ENCODE measurements at regions not wholly inside any gene's neighbourhood (a gene's known extent, or its start where the extent isn't known, plus 50 kb on each side); places are given as distances from the start of the nearest gene placed in this dataset.
A peak's percentile ranks its signal among the peaks of the same experiment; 100 is the strongest.

DNA sequence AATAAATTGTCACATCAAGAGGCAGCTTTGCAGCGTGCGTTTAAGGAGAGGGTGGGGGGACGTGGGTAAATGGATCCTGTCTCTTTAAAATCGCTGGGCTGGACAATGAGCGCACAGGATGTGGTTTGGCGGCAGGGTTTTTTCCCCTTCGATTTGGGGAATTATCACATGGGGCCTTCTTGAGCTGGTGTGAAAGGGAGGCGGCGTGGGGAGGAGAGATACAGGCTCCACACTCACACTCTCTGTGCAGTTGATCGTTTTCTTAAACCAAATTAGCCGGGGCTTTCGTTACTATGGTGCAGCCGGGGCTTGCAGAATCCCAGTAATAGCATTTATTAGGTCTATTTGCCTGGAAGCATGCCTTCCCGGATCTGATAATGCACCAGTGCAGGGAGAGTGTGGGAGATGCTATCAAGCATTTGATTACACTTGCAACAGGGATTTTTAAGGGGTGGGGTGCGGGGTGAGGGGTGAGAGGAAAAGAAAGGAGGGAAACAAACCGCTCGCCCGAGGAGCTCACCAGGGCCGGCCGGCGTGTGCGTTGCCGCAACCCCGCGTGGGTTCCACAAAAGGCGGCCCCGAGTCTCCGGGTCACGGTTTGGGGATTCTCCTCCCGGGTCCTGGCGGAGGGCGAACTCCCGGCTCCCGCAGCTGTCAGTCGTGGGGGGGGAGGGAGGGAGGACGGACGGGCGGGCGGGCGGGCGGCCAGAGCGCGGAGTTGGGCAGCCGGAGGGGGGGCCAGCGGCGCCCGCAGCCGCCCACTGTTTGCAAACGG lies 58.8 kb upstream of the GSE1 start:
- Histone ChIP-seq H3K9me3 (ENCODE audit: control insufficient read depth, low read depth, low read length) (no peaks in the 10 kb centered on the region), H3K36me3 (ENCODE audit: control insufficient read depth, insufficient read depth, low read length) (peaks cover 4% of the 10 kb centered on the region), H3K27ac (ENCODE audit: low read length) (peak overlapping the region; percentile 73), H3K4me3 (ENCODE audit: low read length) (peak overlapping the region; percentile 65), H3K4me1 (ENCODE audit: control insufficient read depth, insufficient read depth, low read length) (peaks cover 36% of the 10 kb centered on the region), H3K27me3 (ENCODE audit: control insufficient read depth, insufficient read depth, low read length) (no peaks in the 10 kb centered on the region)
- WGBS (ENCODE audit: insufficient coverage, low lambda C conversion rate) = no CpG with 5 or more reads among the region's 49 CpGs
- peak in 1 of 2 donors; percentile 64 for DNase-seq

DNA sequence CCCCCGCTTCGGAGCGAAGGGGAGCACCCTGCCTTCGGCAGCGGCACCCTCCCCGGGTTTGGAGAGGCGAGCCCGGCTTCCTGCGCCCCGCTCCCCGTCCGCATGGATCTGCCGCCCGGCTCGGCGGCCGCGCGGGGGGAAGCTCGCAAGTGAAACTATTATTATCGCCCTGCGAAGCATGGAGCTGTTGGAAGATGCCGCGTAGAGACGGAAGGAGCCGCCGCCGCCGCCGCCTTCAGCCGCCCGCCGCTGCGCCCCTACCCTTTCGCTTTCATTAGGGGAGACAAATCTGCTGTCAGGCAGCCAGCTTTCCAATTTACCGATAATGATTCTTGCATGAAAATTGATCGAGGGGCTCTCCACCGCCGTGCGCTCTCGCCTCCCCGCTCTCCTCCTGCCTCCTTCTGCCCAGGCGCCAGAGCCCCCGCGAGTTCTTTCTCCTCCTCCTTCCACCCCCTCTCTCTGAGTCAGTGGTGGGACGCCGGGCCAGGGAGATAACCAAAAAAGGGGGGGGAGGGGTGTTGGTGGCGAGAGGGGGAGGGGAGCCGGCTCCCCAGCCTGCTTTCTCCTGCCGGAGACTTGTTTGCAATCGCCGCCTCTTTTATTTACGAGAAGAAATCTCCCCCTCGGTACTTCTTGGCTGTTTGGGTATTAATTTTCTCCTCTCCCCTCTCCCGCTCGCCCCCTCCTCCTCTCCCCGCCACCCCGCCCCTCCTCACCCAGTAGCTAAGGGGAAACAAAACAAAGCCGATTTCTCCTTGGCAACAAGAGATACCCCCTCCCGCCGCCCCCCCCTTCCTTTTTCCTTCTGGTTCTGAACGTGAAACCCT lies 58.0 kb upstream of the GSE1 start:
- 0% methylated on average over 1 of the region's 62 CpGs for WGBS (ENCODE audit: insufficient coverage, low lambda C conversion rate)
- Histone ChIP-seq H3K4me3 (ENCODE audit: low read length) (peak overlapping the region; percentile 65), H3K9me3 (ENCODE audit: control insufficient read depth, low read depth, low read length) (no peaks in the 10 kb centered on the region), H3K4me1 (ENCODE audit: control insufficient read depth, insufficient read depth, low read length) (peaks cover 43% of the 10 kb centered on the region), H3K36me3 (ENCODE audit: control insufficient read depth, insufficient read depth, low read length) (peaks cover 2% of the 10 kb centered on the region), H3K27me3 (ENCODE audit: control insufficient read depth, insufficient read depth, low read length) (no peaks in the 10 kb centered on the region), H3K27ac (ENCODE audit: low read length) (peak overlapping the region; percentile 73)
- peak in 1 of 2 donors; percentile 72 for DNase-seq

DNA sequence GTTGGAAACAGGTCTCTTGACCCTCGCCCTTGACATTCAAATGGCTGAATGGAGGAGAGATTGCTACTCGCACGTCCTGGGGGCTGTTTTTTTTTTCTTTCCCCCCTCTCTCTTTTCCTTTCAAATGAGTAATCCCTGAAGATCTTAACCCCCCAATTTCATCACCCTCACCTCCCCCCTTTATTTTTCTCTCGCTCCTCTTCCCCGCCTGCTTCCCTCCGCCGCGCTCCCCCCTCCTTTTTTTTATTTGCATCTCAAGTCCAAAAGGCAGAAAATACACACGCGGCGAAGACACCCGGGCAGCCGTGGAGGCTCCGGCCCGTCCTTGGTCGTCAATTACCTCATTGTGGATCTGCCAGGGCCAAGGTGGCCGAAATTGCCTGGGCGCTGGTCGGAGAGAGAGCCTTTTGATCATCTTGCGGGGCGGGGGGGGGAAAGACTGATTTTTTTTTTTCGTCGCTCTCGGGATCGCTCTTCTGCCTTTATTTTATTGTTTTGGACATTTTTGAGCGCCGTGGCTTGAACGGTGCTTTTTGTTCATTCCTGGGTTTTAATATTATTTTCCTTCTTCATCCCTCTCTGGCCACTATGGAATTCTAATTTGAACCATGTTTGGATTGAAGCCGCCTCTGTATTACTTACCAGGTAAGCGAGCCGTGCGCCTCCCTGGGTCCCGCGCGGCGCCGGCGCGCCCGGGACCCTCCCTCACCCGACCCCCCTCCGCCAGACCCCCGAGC lies 57.2 kb upstream of the GSE1 start:
- Histone ChIP-seq H3K27me3 (ENCODE audit: control insufficient read depth, insufficient read depth, low read length) (no peaks in the 10 kb centered on the region), H3K36me3 (ENCODE audit: control insufficient read depth, insufficient read depth, low read length) (no peaks in the 10 kb centered on the region), H3K27ac (ENCODE audit: low read length) (peak overlapping the region; percentile 73), H3K4me3 (ENCODE audit: low read length) (peak overlapping the region; percentile 65), H3K4me1 (ENCODE audit: control insufficient read depth, insufficient read depth, low read length) (peaks cover 44% of the 10 kb centered on the region), H3K9me3 (ENCODE audit: control insufficient read depth, low read depth, low read length) (no peaks in the 10 kb centered on the region)
- 5% methylated on average over 4 of the region's 43 CpGs for WGBS (ENCODE audit: insufficient coverage, low lambda C conversion rate)
- peak in 1 of 2 donors; percentile 74 for DNase-seq

DNA sequence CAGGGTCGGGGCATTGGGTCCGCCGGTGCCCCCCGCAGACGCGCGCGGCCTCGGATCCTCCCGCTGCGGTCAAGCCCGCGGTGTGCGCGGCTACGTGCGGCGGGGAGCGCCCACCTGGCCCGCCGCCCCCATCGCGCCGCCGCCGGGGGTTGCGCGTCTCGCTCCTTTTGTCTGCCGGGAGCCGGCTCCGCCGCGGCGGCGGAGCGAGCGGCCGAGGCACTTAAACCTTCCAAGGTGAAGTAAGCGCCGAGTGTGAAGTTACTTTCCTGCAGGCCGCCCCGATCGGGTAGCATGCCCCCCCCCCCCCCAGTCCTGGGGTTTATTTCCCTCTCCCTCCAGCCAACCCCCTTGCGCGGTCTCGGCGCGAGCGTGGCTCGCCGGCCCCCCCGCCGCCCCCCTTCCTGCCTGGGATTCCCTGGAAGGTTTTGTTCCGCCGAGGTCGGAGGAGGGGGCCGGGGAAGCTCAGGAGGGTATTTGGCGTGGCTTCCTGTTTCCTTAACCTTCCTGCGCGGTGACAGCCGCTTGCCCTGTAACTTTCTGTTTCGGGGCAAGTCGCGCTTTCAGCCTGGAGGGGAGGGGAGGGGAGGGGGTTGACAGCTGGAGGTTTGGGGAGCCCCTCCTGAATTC lies 56.6 kb upstream of the GSE1 start:
- H3K4me1 ChIP-seq (ENCODE audit: control insufficient read depth, insufficient read depth, low read length) = peaks cover 48% of the 10 kb centered on the region

DNA sequence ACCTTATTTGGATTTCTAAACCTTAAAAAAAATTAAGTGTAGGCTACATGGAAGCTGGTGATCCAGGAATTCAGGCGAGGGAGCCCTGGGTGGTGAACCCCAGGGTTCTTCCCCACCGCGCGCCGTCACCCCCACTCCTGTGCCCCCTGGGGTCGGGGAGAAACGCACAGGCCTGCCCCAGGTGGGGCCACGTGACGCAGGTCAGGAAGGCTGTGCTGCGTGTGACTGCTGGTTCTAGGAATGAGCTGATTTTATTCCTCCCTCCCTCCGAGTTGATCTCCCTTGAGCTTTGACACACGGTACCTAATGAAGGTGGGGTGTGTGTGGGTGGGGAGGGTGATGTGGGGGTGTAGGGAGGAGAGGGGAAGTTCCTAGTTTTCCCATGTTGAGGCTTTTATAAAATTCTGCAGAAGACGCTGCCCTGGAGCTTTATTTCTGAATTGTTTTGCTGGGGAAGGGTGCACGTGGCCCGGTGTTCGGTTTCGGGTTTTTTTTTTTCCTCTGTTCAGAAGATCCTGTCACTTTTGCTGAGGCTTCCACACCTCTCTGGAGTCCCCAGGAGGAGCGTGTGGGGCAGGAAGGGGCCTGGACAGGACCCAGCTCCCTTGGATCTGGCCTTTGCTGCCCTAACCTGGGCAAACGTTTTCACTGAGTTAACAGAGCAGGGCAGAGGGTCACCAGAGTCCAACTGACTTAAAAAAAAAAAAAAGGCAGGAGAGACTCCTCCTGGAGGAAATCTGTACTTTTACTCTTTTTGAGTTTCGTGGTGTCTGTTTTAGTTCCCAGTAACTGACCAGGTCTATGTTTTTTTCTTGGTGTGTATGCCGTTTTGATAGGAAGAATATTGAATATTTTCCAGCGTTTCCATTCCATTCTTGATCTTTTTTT lies 55.8 kb upstream of the GSE1 start:
- Histone ChIP-seq H3K4me3 (ENCODE audit: low read length) (peak overlapping the region; percentile 65), H3K27me3 (ENCODE audit: control insufficient read depth, insufficient read depth, low read length) (no peaks in the 10 kb centered on the region), H3K27ac (ENCODE audit: low read length) (peak overlapping the region; percentile 83), H3K4me1 (ENCODE audit: control insufficient read depth, insufficient read depth, low read length) (peaks cover 56% of the 10 kb centered on the region), H3K36me3 (ENCODE audit: control insufficient read depth, insufficient read depth, low read length) (no peaks in the 10 kb centered on the region), H3K9me3 (ENCODE audit: control insufficient read depth, low read depth, low read length) (no peaks in the 10 kb centered on the region)
- WGBS (ENCODE audit: insufficient coverage, low lambda C conversion rate) = 15% methylated on average over 2 of the region's 22 CpGs
- DNase-seq = peak in 1 of 2 donors; percentile 75

More for the DNA sequence above, 56.6 kb upstream of the GSE1 start:
- Histone ChIP-seq H3K9me3 (ENCODE audit: control insufficient read depth, low read depth, low read length) (no peaks in the 10 kb centered on the region), H3K27me3 (ENCODE audit: control insufficient read depth, insufficient read depth, low read length) (no peaks in the 10 kb centered on the region), H3K36me3 (ENCODE audit: control insufficient read depth, insufficient read depth, low read length) (no peaks in the 10 kb centered on the region), H3K27ac (ENCODE audit: low read length) (peak overlapping the region; percentile 83), H3K4me3 (ENCODE audit: low read length) (peak overlapping the region; percentile 65)
- no CpG with 5 or more reads among the region's 65 CpGs for WGBS (ENCODE audit: insufficient coverage, low lambda C conversion rate)
- peak in 1 of 2 donors; percentile 75 for DNase-seq

DNA sequence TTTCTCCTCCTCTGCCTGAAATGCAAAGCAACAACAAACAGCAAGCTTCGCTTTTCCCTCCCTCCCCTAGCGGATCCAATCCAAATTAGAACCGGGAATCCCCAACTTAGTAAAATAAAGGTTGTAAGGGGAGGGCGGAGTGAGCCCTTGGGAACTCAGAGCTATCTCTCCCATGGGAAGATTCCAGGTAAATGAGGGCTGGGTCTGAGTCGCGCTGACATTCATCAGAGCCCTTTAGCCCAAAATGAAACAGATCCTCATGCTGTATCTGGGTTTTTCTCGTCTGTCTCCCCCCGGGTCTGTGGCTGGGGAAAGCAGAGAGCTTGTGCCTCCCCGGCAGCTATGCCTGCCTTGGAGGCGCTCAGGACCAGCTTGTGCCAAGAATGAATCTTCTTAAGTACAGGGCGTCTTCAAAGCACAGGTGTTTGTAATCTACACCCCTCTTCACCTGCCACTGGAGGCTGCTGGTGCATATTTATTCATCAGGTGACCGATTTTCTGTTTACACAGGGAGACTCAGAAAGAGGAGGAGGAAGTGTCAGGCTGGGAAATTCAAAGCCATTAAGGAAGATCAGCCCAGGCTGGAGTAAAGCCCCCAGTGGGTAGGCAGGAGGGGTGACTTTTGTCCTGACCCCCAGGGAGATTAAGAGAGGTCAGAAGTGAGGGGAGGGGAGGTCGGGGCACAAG lies 55.0 kb upstream of the GSE1 start:
- Histone ChIP-seq H3K4me3 (ENCODE audit: low read length) (peak overlapping the region; percentile 65), H3K36me3 (ENCODE audit: control insufficient read depth, insufficient read depth, low read length) (no peaks in the 10 kb centered on the region), H3K27me3 (ENCODE audit: control insufficient read depth, insufficient read depth, low read length) (no peaks in the 10 kb centered on the region), H3K27ac (ENCODE audit: low read length) (peak overlapping the region; percentile 83), H3K9me3 (ENCODE audit: control insufficient read depth, low read depth, low read length) (no peaks in the 10 kb centered on the region), H3K4me1 (ENCODE audit: control insufficient read depth, insufficient read depth, low read length) (peaks cover 62% of the 10 kb centered on the region)
- peak; percentile 80 to 89 for DNase-seq
- no CpG with 5 or more reads among the region's 13 CpGs for WGBS (ENCODE audit: insufficient coverage, low lambda C conversion rate)

DNA sequence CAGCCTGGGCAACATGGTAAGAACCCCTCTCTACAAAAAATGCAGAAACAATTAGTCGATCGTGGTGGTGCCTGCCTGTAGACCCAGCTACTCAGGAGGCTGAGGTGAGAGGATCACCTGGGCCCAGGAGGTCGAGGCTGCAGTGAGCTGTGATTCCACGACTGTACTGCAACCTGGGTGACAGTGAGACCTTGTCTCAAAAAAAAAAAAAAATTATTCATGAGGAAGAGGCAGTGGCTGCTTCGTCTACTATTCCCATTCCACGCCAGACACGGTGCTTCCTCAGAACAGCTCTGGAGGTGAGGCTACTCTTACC lies 52.2 kb upstream of the GSE1 start:
- no peak for DNase-seq
- Histone ChIP-seq H3K9me3 (ENCODE audit: control insufficient read depth, low read depth, low read length) (peaks cover 2% of the 10 kb centered on the region), H3K4me1 (ENCODE audit: control insufficient read depth, insufficient read depth, low read length) (peaks cover 63% of the 10 kb centered on the region), H3K27me3 (ENCODE audit: control insufficient read depth, insufficient read depth, low read length) (no peaks in the 10 kb centered on the region), H3K27ac (ENCODE audit: low read length) (no peak overlapping the region), H3K36me3 (ENCODE audit: control insufficient read depth, insufficient read depth, low read length) (no peaks in the 10 kb centered on the region), H3K4me3 (ENCODE audit: low read length) (no peak overlapping the region)
- WGBS (ENCODE audit: insufficient coverage, low lambda C conversion rate) = no CpG with 5 or more reads among the region's 7 CpGs

DNA sequence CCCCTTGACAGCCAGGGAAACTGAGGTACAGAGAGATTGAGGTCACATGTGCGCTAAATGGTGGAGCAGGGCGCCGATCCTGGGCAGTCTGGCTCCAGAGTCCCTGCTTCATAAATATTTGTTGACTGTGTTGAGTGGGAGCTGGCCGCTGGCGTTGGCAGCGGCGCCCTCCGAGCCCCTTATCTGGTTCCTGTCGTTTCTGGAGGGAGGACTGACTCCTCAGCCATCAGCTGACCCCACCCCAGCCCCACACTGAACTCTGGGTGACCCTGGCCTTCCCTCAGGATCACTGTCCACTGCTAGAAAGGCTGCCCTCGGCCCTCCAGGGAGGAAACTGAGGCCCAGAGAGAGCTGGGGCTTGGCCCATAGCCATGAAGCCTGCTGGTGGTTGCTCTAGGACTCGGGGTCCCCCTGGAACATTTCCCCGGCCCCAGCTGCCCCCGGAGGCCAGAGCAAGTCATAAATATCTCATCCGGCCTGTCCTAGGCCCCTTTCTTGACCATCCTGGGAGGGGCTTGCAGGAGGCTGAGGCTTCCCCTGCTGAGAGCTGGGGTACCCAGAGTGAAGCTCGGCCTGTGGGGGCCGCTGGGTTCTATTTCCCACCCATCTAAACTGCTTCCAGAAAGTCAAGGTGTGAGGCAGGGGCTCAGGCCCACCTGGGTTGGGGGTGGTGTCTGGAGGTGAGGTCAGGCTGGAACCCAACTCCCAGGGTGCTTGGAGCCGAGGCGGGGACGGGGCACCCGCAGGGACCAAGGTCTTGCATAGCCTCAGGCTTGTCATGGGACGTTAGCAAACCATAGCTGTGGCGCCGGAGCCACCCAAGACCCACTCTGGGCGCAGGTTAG lies 51.7 kb upstream of the GSE1 start:
- H3K36me3 ChIP-seq (ENCODE audit: control insufficient read depth, insufficient read depth, low read length) = no peaks in the 10 kb centered on the region
- peaks cover 69% of the 10 kb centered on the region for H3K4me1 ChIP-seq (ENCODE audit: control insufficient read depth, insufficient read depth, low read length)
- no peaks in the 10 kb centered on the region for H3K27me3 ChIP-seq (ENCODE audit: control insufficient read depth, insufficient read depth, low read length)
- no CpG with 5 or more reads among the region's 24 CpGs for WGBS (ENCODE audit: insufficient coverage, low lambda C conversion rate)
- H3K27ac ChIP-seq (ENCODE audit: low read length) = no peak overlapping the region
- peaks cover 2% of the 10 kb centered on the region for H3K9me3 ChIP-seq (ENCODE audit: control insufficient read depth, low read depth, low read length)
- H3K4me3 ChIP-seq (ENCODE audit: low read length) = no peak overlapping the region
- no peak for DNase-seq
